MCF 10A (cell line): ENCODE measurements at regions not wholly inside any gene's neighbourhood (a gene's known extent, or its start where the extent isn't known, plus 50 kb on each side); places are given as distances from the start of the nearest gene placed in this dataset.

Experiments
- BruUV-seq: library from RNA; stranded (reverse); fragments of 400-500 nt; replicated peaks from 2 replicates; lab custom pipeline; 2021; lab: Mats Ljungman, UMichigan
- CTCF ChIA-PET: fragments of 300-600 bp; sonication (Branson Sonifier 250); formaldehyde crosslinking; extraction: SDS; loops from one replicate; lab custom pipeline; 2021; ENCODE audit warnings: antibody characterized with exemption, inconsistent platforms; lab: Yijun Ruan, JAX
- POLR2A ChIA-PET: fragments of 300-600, 350-650 bp; sonication (Branson Sonifier 250); formaldehyde crosslinking; extraction: SDS; loops from one replicate; lab custom pipeline; 2020; ENCODE audit warnings: antibody characterized with exemption, inconsistent platforms; lab: Yijun Ruan, JAX
- DNase-seq: peaks from one replicate; pipeline ENCODE4 v3.0.0-alpha.2; 2018; ENCODE audit not compliant: unreplicated experiment
- H3K27ac Mint-ChIP-seq: one replicate; pipeline ENCODE4 v1.8.0; 2022; ENCODE audit warnings: mild to moderate bottlenecking, low read depth, mixed read lengths; ENCODE audit not compliant: unreplicated experiment
- H3K27me3 Mint-ChIP-seq: one replicate; pipeline ENCODE4 v1.8.0; 2022; ENCODE audit warnings: mixed read lengths; ENCODE audit not compliant: insufficient read depth, unreplicated experiment
- H3K36me3 Mint-ChIP-seq: one replicate; pipeline ENCODE4 v1.8.0; 2022; ENCODE audit warnings: mild to moderate bottlenecking, moderate library complexity, mixed read lengths; ENCODE audit not compliant: insufficient read depth, unreplicated experiment
- H3K4me1 Mint-ChIP-seq: one replicate; pipeline ENCODE4 v1.8.0; 2022; ENCODE audit warnings: mixed read lengths; ENCODE audit not compliant: insufficient read depth, unreplicated experiment
- H3K4me3 Mint-ChIP-seq: one replicate; pipeline ENCODE4 v1.8.0; 2022; ENCODE audit warnings: mild to moderate bottlenecking, moderate library complexity, mixed read lengths; ENCODE audit not compliant: unreplicated experiment
- H3K9me3 Mint-ChIP-seq: one replicate; pipeline ENCODE4 v1.8.0; 2022; ENCODE audit warnings: mixed read lengths; ENCODE audit not compliant: unreplicated experiment
- intact Hi-C: fragments of 100-400 bp; cut with micrococcal nuclease; formaldehyde crosslinking; loops from 2 replicates; pipeline ENCODE4 v1.14.1; 2022
- TF ChIP-seq, protein P1 (sequence below): fragments of 200-600 bp; IDR thresholded peaks from one replicate; pipeline ENCODE4 v1.8.0; 2022; ENCODE audit warnings: antibody characterized with exemption, mild to moderate bottlenecking; ENCODE audit not compliant: unreplicated experiment

DNA sequence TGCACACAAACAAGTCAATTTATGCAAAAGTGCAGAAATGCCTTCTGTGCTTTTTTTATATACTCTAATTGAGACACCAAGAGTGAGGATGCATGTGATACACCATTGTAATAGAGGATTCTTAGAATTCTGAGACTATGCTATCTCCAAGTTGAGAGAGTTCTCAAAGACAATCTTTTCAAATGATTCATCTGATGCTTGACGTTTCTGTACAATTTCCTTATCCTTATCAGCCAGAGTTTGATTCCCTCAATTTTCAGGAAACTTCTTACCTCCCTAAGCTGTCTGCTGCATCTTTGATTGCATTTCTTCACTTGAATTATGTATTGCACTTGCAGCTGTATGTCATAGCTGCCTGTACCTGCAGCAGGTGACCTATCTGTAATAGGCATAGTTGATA, 211.3 kb upstream of the SPAG17 start:
- Mint-ChIP-seq H3K9me3 (no peaks in the 10 kb centered on the region), H3K4me1 (no peaks in the 10 kb centered on the region), H3K4me3 (no peak overlapping the region), H3K36me3 (no peaks in the 10 kb centered on the region), H3K27me3 (no peaks in the 10 kb centered on the region), H3K27ac (no peak overlapping the region)
- POLR2A ChIA-PET: interaction anchor here (0.6 to 1.0 kb wide), 2 partner anchors 187 to 278 kb away, joined by 3 read pairs; no protein-coding TSS in a partner anchor
- no TSS peak for BruUV-seq
- intact Hi-C loops: no loop called here
- TF ChIP-seq, protein P1, sequence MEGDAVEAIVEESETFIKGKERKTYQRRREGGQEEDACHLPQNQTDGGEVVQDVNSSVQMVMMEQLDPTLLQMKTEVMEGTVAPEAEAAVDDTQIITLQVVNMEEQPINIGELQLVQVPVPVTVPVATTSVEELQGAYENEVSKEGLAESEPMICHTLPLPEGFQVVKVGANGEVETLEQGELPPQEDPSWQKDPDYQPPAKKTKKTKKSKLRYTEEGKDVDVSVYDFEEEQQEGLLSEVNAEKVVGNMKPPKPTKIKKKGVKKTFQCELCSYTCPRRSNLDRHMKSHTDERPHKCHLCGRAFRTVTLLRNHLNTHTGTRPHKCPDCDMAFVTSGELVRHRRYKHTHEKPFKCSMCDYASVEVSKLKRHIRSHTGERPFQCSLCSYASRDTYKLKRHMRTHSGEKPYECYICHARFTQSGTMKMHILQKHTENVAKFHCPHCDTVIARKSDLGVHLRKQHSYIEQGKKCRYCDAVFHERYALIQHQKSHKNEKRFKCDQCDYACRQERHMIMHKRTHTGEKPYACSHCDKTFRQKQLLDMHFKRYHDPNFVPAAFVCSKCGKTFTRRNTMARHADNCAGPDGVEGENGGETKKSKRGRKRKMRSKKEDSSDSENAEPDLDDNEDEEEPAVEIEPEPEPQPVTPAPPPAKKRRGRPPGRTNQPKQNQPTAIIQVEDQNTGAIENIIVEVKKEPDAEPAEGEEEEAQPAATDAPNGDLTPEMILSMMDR: no peak
- no peak for DNase-seq
- CTCF ChIA-PET: interaction anchor here (0.6 kb wide), 1 partner anchor 33 kb away, joined by 3 read pairs; no protein-coding TSS in a partner anchor

DNA sequence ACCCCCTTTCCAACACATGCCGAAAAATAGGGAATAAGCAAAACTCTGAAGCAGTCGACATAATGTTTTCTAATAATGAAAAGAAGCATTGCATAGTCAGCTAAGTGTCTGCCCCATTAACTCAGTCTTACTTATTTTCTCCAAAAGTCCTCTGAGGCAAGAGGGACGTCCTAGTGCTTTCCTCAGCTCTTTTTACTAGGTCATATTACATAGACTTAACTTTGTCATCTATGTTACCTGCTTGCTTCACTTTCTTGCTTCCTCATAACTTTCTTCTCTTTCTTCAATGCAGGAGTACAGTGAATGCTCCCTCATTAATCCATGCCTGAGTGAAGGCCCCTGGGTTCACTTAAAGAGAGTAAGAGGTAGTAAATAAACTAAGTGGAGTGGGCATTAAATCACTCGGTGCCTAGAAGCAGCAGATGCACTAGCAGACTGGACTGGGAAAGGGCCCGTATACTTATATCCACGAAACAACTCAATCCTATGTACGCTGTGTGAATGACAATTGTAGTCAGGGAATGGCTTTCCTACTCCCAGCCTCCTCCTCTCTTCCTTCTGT, 210.5 kb upstream of the SPAG17 start:
- POLR2A ChIA-PET: interaction anchor here (0.6 to 1.3 kb wide), 2 partner anchors 10 to 191 kb away, joined by 3 to 5 read pairs; no protein-coding TSS in a partner anchor
- Mint-ChIP-seq H3K27ac (no peak overlapping the region), H3K4me3 (no peak overlapping the region), H3K4me1 (no peaks in the 10 kb centered on the region), H3K9me3 (no peaks in the 10 kb centered on the region), H3K27me3 (no peaks in the 10 kb centered on the region), H3K36me3 (no peaks in the 10 kb centered on the region)
- BruUV-seq: no TSS peak
- TF ChIP-seq, protein P1: no peak
- CTCF ChIA-PET: interaction anchor here (0.7 kb wide), 1 partner anchor 1434 kb away, joined by 3 read pairs; no protein-coding TSS in a partner anchor
- no peak for DNase-seq
- intact Hi-C loops: no loop called here

DNA sequence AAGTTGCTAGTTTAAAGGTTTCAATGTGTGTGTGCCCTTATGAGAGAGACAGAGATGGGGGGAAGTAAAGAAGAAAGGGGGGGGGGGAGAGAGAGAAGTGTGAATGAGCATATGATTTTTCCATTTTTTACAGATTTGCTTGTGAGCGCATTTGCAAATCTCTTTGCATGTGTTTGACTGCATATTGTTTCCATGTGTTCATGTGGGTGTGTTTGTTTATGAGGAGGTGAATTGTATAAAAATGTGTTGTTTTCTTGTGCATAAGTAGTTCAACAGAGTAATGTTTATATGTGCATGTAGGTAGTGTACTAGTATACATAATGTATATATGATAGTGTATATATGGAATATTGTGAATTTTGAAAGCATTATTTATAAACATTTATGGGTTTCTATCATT, 205.9 kb upstream of the SPAG17 start:
- ChIA-PET POLR2A (no interaction called here), CTCF (interaction anchor here (0.6 kb wide), 1 partner anchor 9 kb away, joined by 3 read pairs; no protein-coding TSS in a partner anchor)
- no peaks in the 10 kb centered on the region for H3K27me3 Mint-ChIP-seq
- no peaks in the 10 kb centered on the region for H3K36me3 Mint-ChIP-seq
- H3K4me1 Mint-ChIP-seq: no peaks in the 10 kb centered on the region
- no peak for DNase-seq
- no TSS peak for BruUV-seq
- no peak overlapping the region for H3K27ac Mint-ChIP-seq
- TF ChIP-seq, protein P1: no peak
- H3K9me3 Mint-ChIP-seq: no peaks in the 10 kb centered on the region
- no peak overlapping the region for H3K4me3 Mint-ChIP-seq
- intact Hi-C loops: no loop called here

DNA sequence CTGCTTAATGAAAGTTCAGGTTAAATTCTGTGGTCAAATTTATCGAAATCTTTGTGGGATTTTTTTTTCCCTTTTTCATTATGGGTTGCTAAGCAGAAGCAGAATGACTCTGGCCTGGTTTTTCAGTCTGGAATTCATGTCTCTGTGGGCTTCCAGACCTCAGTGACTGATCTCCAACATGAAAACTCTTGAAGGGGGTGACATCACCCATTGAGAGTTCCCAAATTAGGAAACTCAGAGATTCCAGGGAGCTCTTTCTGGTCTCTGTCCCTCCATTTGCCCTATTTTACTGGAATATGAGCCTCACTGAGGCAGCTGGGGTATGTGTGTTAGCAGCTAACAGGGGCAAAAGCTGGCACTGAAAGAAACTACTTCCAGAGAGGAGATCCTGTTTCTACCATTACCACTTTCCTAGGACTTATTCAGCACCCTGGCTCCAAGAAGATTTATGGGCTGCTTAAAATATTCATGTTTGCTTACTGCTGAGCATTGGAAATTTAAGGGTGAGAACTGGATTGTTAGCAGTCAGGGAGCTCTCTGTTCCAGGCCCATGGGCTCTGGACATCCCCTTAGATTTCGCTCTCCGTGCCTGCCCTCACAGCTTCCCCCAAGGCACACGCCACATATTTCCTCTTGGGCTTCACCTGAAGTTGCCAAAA, 203.4 kb upstream of the SPAG17 start:
- intact Hi-C loops: no loop called here
- Mint-ChIP-seq H3K36me3 (no peaks in the 10 kb centered on the region), H3K27me3 (no peaks in the 10 kb centered on the region), H3K9me3 (no peaks in the 10 kb centered on the region), H3K4me3 (no peak overlapping the region), H3K4me1 (no peaks in the 10 kb centered on the region), H3K27ac (no peak overlapping the region)
- TF ChIP-seq, protein P1: no peak
- POLR2A ChIA-PET: interaction anchor here (0.6 to 1.2 kb wide), 5 partner anchors 9 to 1159 kb away, joined by 3 to 4 read pairs (median 4); no protein-coding TSS in a partner anchor
- BruUV-seq: no TSS peak
- CTCF ChIA-PET: no interaction called here
- DNase-seq: no peak
